Endothelial cell of umbilical vein (primary cell): ENCODE measurements at regions not wholly inside any gene's neighbourhood (a gene's known extent, or its start where the extent isn't known, plus 50 kb on each side); places are given as distances from the start of the nearest gene placed in this dataset.

ENCODE experiments used
- CTCF ChIP-seq, 2 donors: IDR thresholded peaks; 1 replicate in 1 of 2; 2 replicates in 1 of 2; pipeline ENCODE4 v1.5.1; 2011; ENCODE audit warnings: low read length in 2 of 2, mild to moderate bottlenecking in 2 of 2, moderate library complexity in 2 of 2, control low read depth in 1 of 2, inconsistent platforms in 1 of 2, low read depth in 1 of 2; ENCODE audit not compliant: insufficient read depth in 1 of 2; ENCODE audit errors: extremely low read depth in 1 of 2
- EZH2 ChIP-seq: IDR thresholded peaks from 2 replicates; pipeline ENCODE4 v1.6.1; 2012; ENCODE audit warnings: borderline replicate concordance, low read depth, mild to moderate bottlenecking, moderate library complexity, low read length, inconsistent platforms; ENCODE audit not compliant: severe bottlenecking
- FOS ChIP-seq: IDR thresholded peaks from 2 replicates; pipeline ENCODE4 v1.6.1; 2011; ENCODE audit warnings: mild to moderate bottlenecking, low read length, moderate library complexity, borderline replicate concordance; ENCODE audit not compliant: insufficient read depth
- MYC ChIP-seq: IDR thresholded peaks from one replicate; pipeline ENCODE4 v1.6.1; 2011; ENCODE audit warnings: mild to moderate bottlenecking, low read depth, low read length
- POLR2A ChIP-seq: IDR thresholded peaks from 2 replicates; pipeline ENCODE4 v1.6.1; 2012; ENCODE audit warnings: low read depth, mild to moderate bottlenecking, control low read depth, low read length
- POLR2AphosphoS5 ChIP-seq: IDR thresholded peaks from 2 replicates; pipeline ENCODE4 v1.6.1; 2012; ENCODE audit warnings: low read depth, mild to moderate bottlenecking, control low read depth, low read length, moderate library complexity; ENCODE audit not compliant: insufficient read depth

- TF ChIP-seq POLR2A, result no peak
- TF ChIP-seq CTCF (IDR thresholded peaks at IDR 0.05; ENCODE audit: extremely low read depth in 1 of 2, insufficient read depth in 1 of 2, low read depth in 1 of 2, low read length in 2 of 2), result no peak
- no peak for TF ChIP-seq POLR2AphosphoS5
- TF ChIP-seq EZH2, result no peak
- TF ChIP-seq MYC, result no peak
- no peak for TF ChIP-seq FOS
Observed at GRCh38 chr1:112244131-112244530, 151.9 kb upstream of the CTTNBP2NL start.
